ENCODE measurements at regions not wholly inside any gene's neighbourhood (a gene's known extent, or its start where the extent isn't known, plus 50 kb on each side); places are given as distances from the start of the nearest gene placed in this dataset.

DNA sequence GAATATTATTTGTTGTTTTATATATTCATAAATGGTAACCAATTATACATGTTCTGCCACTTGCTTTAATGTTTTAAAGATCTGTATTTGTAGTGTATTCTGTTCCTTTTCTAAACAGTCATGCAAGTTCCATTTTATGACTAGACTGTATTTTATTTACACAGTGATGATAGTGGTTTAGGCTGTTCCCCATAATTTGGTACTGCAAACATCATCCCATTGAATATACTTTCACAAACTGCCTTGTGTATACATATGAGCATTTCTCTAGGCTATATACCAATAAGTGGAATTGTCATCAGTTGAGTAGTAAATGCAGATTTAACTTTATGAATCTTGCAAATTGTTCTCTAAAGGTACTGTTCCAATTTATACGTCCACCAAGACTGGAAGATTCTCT, 738.0 kb downstream of the EPHA7 start:
- TF ChIP-seq GATA2 (IDR thresholded peaks at IDR 0.05; ENCODE audit: low read depth, low read length): no peak

DNA sequence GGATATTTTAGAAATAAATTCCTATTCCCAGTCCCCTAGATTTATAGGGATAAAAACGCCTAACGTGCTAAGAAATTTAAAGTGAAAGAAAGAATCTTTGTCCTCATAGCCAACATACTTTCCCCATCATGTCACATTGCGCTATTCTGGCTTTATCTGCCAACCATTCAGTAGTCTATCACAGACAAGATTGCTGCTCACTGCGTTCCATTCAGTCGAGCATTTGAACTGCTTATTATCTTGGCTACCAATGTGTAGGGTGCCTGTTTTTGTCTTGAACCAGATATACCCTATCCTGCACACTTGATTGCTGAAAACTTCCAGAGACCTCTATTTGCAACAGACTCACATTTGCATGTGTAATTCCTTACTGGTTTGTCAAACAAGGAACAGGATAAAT, 751.5 kb downstream of the EPHA7 start:
- no peak for TF ChIP-seq GATA2 (IDR thresholded peaks at IDR 0.05; ENCODE audit: low read depth, low read length)
- TF ChIP-seq GATA3 (IDR thresholded peaks at IDR 0.05; ENCODE audit: low read depth, low read length): no peak

DNA sequence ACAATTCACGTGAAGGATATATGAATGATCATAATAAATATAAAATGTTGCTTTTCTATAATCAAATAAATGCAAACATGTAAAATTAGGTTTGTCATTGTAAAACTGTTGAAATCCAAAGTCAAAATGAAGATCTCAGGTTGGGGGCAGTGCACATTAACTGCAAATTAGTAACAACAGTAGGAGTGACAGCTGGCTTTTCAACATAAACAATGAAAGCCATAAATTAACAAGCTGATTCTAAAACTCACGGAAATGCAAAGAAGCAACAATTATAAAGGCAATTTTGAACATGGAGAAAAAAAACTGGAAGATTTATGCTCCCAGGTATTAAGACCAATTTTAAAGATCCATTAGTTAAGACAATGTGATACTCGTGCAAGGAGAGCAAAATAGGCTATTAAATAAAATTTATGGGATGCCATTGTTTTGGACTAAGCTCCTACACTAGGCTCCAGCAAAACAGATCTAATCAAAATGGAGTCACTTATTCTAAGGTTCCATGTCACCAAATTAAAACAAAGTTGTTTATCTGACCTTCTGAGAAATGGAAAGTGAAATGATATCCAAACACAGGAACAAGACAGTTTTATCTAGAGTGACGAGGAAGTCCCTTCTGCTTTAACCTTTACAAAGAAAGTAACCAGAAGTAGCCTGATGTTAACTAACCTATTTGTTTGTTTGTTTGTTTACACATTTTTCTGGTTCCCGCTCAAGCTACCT, 770.8 kb downstream of the EPHA7 start:
- TF ChIP-seq GATA2 (IDR thresholded peaks at IDR 0.05; ENCODE audit: low read depth, low read length) (no peak), GATA3 (IDR thresholded peaks at IDR 0.05; ENCODE audit: low read depth, low read length) (no peak)

DNA sequence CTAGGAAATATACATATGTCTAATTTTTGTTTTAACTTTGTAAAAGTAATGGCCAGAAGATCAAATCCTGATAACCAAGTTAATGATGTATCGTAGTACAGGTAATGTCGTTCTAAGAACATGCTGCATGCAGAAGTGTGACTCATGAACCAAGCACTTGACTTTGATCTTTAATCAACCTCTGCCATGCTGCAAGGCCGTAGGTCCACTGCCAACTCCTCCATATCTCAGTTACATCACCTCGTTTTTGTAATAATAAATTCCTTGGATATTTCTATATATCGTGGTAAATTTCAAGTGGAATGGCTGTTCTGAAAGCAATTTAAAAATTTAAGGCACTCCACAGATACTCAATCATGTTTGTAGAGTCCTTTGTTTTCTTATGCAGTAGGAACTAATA, 771.7 kb downstream of the EPHA7 start:
- TF ChIP-seq GATA3 (IDR thresholded peaks at IDR 0.05; ENCODE audit: low read depth, low read length) (no peak), GATA2 (IDR thresholded peaks at IDR 0.05; ENCODE audit: low read depth, low read length) (no peak)

DNA sequence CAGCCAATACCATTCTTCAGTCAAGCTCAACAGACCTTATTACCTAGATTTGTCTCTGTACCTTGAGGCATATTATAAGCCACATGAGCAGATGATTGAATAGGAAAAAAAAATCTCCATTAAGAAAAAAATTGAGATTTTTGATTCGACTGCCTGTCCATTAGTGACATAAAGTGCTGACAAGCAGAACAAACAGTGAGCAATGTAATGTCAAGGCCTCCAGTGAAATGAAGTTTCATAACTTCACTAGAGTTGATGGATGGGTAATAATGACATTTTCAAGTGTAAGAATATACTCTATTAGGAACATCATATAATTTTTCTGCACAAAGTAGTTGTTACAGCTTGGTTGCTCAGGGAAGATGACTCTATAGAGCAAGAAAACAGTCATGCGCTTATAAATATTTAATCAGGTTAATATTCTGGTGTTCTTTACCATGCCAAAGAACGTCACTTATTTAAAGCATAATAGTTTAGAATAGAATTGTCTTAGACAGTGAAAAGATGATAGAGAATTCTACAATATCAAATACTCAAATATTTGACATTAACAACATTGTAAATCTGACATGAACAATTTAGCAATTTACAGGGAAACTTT, 783.7 kb downstream of the EPHA7 start:
- TF ChIP-seq GATA3 (IDR thresholded peaks at IDR 0.05; ENCODE audit: low read depth, low read length) (no peak), GATA2 (IDR thresholded peaks at IDR 0.05; ENCODE audit: low read depth, low read length) (no peak)

DNA sequence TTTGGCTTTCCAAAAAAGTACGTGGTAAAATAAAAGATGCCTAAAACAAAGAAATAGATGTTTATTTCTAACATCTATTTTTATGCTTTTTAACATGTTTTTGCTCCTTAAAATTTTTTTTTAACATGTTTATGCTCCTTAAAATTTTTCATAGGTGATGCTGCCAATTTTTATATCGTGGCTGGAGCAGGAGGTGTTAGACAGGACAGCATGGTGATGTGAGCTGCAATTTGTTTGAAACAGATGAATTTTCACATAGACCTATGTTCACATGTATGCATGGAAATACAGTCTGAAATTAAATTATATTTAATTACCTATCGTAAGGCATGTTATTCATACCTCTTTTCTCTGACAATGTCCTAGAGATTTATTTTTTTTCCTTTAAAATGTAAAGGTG, 784.8 kb downstream of the EPHA7 start:
- TF ChIP-seq GATA2 (IDR thresholded peaks at IDR 0.05; ENCODE audit: low read depth, low read length) (no peak), GATA3 (IDR thresholded peaks at IDR 0.05; ENCODE audit: low read depth, low read length) (no peak)

DNA sequence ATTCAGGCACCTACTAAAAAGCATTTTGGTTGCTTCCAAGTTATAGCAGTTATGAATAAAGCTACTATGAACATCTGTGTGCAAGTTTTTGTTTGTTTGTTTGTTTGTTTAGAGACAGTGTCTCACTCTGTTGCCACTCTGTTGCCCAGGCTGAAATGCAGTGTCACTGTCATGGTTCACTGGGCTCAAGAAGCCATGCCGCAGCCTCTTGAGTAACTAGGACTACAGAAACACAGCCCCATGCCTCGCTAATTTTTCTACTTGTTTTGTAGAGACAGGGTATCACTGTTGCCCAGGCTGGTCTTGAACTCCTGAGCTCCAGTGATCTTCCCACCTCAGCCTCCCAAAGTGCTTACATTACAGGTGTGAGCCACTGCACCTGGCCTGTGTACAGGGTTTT, 795.9 kb downstream of the EPHA7 start:
- TF ChIP-seq GATA3 (IDR thresholded peaks at IDR 0.05; ENCODE audit: low read depth, low read length) (no peak), GATA2 (IDR thresholded peaks at IDR 0.05; ENCODE audit: low read depth, low read length) (no peak)

DNA sequence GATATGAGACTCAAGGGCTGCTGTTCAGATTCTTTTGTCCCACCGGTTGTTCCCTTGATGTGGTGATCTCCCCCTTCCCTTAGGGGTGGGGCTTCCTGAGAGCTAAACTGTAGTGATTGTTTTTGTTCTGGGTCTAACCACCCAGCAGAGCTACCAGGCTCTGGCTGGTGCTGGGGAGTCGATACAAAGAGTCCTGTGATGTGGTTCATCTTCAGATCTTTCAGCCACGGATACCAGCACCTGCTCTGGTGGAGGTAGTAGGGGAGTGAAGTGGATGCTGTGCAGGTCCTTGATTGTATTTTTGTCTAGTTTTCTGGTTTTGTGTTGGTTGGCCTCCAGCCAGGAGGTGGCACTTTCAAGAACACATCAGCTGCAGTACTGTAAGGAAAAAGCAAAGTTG, 801.6 kb downstream of the EPHA7 start:
- no peak for TF ChIP-seq GATA3 (IDR thresholded peaks at IDR 0.05; ENCODE audit: low read depth, low read length)
- no peak for TF ChIP-seq GATA2 (IDR thresholded peaks at IDR 0.05; ENCODE audit: low read depth, low read length)

DNA sequence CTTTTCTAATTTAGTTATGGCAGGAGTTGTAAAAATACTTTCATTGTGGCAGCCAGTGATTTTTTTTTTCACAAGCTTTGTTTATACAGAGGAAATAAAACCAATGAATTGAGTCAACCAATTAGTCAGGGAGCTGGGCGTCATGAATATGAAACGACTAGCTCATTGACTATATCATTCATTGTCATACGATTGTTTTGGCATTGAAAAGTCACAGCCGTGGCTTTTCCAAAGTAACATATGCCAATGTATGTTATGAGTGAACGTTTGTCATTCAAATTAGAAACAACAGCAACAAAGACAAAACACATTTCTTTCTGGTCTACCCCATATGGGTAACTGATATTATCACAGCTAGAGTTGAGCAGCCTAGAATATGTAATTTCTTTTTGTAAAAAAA, 810.6 kb downstream of the EPHA7 start:
- TF ChIP-seq GATA3 (IDR thresholded peaks at IDR 0.05; ENCODE audit: low read depth, low read length) (no peak), GATA2 (IDR thresholded peaks at IDR 0.05; ENCODE audit: low read depth, low read length) (no peak)

DNA sequence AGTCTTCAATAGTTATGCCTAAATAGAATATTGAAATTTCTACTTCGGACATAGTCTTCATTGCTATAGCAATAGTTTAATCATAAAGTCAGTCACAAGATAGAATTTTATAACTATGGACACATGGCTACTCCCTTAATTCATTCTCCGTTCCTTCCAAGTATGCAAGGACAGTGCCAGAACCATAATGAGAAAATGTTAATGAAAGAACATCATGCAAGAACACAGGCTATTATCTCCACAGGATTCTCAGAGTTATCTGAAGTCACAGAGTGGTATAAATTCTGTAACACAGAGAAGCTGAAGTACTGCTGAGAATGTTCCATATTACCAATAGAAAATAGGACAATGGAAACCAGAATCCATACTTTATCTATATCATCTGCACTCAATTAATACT, 826.2 kb downstream of the EPHA7 start:
- TF ChIP-seq GATA3 (IDR thresholded peaks at IDR 0.05; ENCODE audit: low read depth, low read length): no peak
- TF ChIP-seq GATA2 (IDR thresholded peaks at IDR 0.05; ENCODE audit: low read depth, low read length): no peak

DNA sequence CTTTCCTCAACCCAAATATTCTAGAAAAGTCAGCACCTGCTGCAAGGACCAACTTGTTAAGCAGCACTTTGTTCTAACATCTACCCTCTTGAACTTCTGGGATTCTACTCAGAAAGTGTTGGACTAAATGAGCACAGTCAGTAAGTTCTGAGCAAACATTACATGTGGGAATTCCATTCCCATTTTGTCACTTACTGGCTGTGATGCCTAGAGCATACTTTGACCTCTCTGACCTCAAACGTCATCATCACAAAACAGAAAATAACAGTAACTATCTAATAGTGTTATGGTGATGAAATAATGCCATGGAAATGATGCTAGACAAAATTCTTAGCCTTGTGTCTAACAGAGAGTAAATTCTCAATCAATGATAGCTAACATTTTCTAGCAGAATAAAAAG, 829.4 kb downstream of the EPHA7 start:
- TF ChIP-seq GATA3 (IDR thresholded peaks at IDR 0.05; ENCODE audit: low read depth, low read length) (no peak), GATA2 (IDR thresholded peaks at IDR 0.05; ENCODE audit: low read depth, low read length) (no peak)

DNA sequence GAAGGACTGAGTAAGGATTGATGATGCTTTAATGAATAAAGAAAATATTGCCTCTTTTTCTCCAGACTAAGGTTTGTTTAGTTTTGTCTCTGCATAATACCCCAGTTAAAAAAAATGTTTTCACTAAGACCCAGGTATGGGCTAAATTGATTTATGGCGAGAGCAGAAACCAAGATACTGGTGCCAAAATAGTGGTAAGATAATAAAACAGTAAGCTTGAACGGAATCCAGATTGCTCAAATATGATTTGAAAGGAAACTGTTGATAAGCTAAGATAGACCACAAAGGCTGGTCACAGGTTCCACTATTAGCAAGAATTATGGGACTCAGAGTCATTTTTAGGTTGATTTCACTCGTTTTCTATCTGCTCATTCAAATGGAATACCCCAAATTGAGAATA, 831.2 kb downstream of the EPHA7 start:
- TF ChIP-seq GATA2 (IDR thresholded peaks at IDR 0.05; ENCODE audit: low read depth, low read length) (no peak), GATA3 (IDR thresholded peaks at IDR 0.05; ENCODE audit: low read depth, low read length) (no peak)

DNA sequence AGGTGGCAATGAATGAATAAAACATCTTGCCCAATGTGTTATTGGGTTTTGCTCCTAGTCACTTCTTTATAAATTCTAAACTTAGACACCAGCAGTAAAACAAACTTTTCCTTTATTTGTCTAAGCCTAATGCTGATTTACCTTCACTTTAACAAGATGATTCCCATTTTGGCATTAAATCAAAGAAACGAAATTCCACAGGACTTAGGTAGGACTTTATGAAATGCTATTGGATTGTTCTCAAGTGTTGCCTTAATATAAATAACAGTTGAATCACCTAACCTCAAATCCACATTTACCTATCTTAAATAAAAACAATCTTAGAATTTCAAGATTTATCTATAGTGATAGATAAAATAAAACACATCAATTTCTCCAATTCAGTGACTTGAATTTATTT, 831.8 kb downstream of the EPHA7 start:
- TF ChIP-seq GATA2 (IDR thresholded peaks at IDR 0.05; ENCODE audit: low read depth, low read length) (no peak), GATA3 (IDR thresholded peaks at IDR 0.05; ENCODE audit: low read depth, low read length) (no peak)

DNA sequence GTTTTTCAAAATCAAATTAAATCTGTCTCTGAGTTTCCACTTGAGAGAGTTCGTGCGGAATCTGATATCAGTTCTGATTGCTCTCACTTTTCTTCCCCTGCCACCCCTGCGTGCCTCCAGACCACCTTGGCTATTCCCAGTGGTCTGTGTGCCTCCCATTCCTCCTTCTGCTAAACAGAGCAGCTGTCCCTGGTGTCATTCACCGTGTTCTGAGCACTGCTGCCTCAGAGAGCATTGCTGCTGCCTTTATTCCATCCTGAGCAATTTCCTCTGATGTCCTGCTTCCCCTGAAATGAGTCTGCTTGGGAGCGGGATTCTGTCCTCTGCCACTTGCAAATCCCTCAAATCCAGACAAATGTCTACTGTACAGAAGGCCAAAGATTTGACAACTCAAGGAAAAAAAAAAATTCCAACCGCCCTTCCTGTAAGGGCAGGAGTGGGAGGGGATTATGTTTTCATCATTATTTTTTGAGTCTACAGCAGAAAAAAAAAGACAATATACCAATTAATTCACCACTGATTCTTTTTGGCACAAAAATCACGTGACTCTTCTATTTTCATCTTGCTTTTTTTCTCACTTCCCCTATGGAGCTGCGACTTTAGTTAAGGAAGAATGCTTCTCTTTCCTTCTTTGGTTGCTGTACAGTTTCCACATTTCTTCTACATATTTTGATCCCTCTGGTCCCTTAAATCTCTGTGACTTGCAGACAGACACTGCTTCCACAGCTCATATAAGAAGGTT, 833.0 kb downstream of the EPHA7 start:
- no peak for TF ChIP-seq GATA3 (IDR thresholded peaks at IDR 0.05; ENCODE audit: low read depth, low read length)
- no peak for TF ChIP-seq GATA2 (IDR thresholded peaks at IDR 0.05; ENCODE audit: low read depth, low read length)

DNA sequence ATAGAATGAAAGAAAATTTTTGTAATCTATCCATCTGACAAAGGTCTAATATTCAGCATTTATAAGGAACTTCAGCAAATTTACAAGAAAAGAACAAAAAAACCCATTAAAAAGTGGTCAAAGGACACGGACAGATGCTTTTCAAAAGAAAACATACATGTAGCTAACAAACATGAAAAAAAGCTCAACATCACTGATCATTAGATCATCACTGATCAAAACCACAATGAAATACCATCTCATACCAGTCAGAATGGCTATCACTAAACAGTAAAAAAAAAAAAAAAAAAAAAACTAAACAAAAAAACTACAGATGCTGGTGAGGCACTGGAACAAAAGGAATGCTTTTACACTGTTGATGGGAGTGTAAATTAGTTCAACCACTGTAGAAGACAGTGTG, 837.1 kb downstream of the EPHA7 start:
- no peak for TF ChIP-seq GATA2 (IDR thresholded peaks at IDR 0.05; ENCODE audit: low read depth, low read length)
- TF ChIP-seq GATA3 (IDR thresholded peaks at IDR 0.05; ENCODE audit: low read depth, low read length): no peak
